ENCODE measurements at regions not wholly inside any gene's neighbourhood (a gene's known extent, or its start where the extent isn't known, plus 50 kb on each side); places are given as distances from the start of the nearest gene placed in this dataset.

GRCh38 chr2:7646661-7647060 lies 729.4 kb downstream of the RNF144A start:
- Histone ChIP-seq H3K4me2 (ENCODE audit: low read depth, low read length) (no peak overlapping the region), H3K4me3 (ENCODE audit: low read length) (no peak overlapping the region), H3K9ac (ENCODE audit: low read length) (no peak overlapping the region), H3F3A (ENCODE audit: insufficient read depth, low read length) (no peaks in the 10 kb centered on the region), H3K4me1 (ENCODE audit: low read length) (no peaks in the 10 kb centered on the region), H3K27me3 (replicated peaks; ENCODE audit: insufficient read depth, low read length) (no peaks in the 10 kb centered on the region), H2AFZ (ENCODE audit: low read length) (no peak overlapping the region), H3K36me3 (replicated peaks; ENCODE audit: insufficient read depth, low read length) (no peaks in the 10 kb centered on the region), H4K20me1 (ENCODE audit: insufficient read depth, low read length) (no peaks in the 10 kb centered on the region), H3K9me2 (replicated peaks; ENCODE audit: insufficient read depth, low read length) (no peaks in the 10 kb centered on the region), H3K79me2 (ENCODE audit: low read length) (no peaks in the 10 kb centered on the region), H3K27ac (ENCODE audit: low read length) (no peak overlapping the region), H3K9me3 (replicated peaks; ENCODE audit: insufficient read depth, low read length) (no peaks in the 10 kb centered on the region)
- TF ChIP-seq EZH2phosphoT487 (IDR thresholded peaks at IDR 0.05; ENCODE audit: low read length): no peak
- no peak for TF ChIP-seq CTCF (IDR thresholded peaks at IDR 0.05; ENCODE audit: low read length)
- TF ChIP-seq EZH2 (optimal IDR thresholded peaks at IDR 0.05; ENCODE audit: low read depth, low read length): no peak
- no peak for DNase-seq

GRCh38 chr2:7648221-7648795 lies 731.1 kb downstream of the RNF144A start:
- H3K27me3 ChIP-seq (replicated peaks; ENCODE audit: insufficient read depth, low read length): no peaks in the 10 kb centered on the region
- no peaks in the 10 kb centered on the region for H3K36me3 ChIP-seq (replicated peaks; ENCODE audit: insufficient read depth, low read length)
- H3K4me2 ChIP-seq (ENCODE audit: low read depth, low read length): no peak overlapping the region
- H3K27ac ChIP-seq (ENCODE audit: low read length): no peak overlapping the region
- H3K9ac ChIP-seq (ENCODE audit: low read length): no peak overlapping the region
- TF ChIP-seq EZH2 (optimal IDR thresholded peaks at IDR 0.05; ENCODE audit: low read depth, low read length) (no peak), EZH2phosphoT487 (IDR thresholded peaks at IDR 0.05; ENCODE audit: low read length) (no peak), CTCF (IDR thresholded peaks at IDR 0.05; ENCODE audit: low read length) (no peak)
- H3K79me2 ChIP-seq (ENCODE audit: low read length): no peaks in the 10 kb centered on the region
- no peaks in the 10 kb centered on the region for H3K9me3 ChIP-seq (replicated peaks; ENCODE audit: insufficient read depth, low read length)
- H3K4me1 ChIP-seq (ENCODE audit: low read length): no peaks in the 10 kb centered on the region
- no peaks in the 10 kb centered on the region for H3F3A ChIP-seq (ENCODE audit: insufficient read depth, low read length)
- H2AFZ ChIP-seq (ENCODE audit: low read length): no peak overlapping the region
- no peaks in the 10 kb centered on the region for H4K20me1 ChIP-seq (ENCODE audit: insufficient read depth, low read length)
- no peak for DNase-seq
- H3K9me2 ChIP-seq (replicated peaks; ENCODE audit: insufficient read depth, low read length): no peaks in the 10 kb centered on the region
- no peak overlapping the region for H3K4me3 ChIP-seq (ENCODE audit: low read length)

- H3K4me3 ChIP-seq (ENCODE audit: low read length): no peak overlapping the region
- no peak overlapping the region for H2AFZ ChIP-seq (ENCODE audit: low read length)
- no peaks in the 10 kb centered on the region for H3K9me2 ChIP-seq (replicated peaks; ENCODE audit: insufficient read depth, low read length)
- H3K9me3 ChIP-seq (replicated peaks; ENCODE audit: insufficient read depth, low read length): no peaks in the 10 kb centered on the region
- TF ChIP-seq EZH2 (optimal IDR thresholded peaks at IDR 0.05; ENCODE audit: low read depth, low read length): no peak
- TF ChIP-seq EZH2phosphoT487 (IDR thresholded peaks at IDR 0.05; ENCODE audit: low read length): no peak
- TF ChIP-seq CTCF (IDR thresholded peaks at IDR 0.05; ENCODE audit: low read length): no peak
- no peaks in the 10 kb centered on the region for H3F3A ChIP-seq (ENCODE audit: insufficient read depth, low read length)
- H3K4me1 ChIP-seq (ENCODE audit: low read length): no peaks in the 10 kb centered on the region
- H3K27me3 ChIP-seq (replicated peaks; ENCODE audit: insufficient read depth, low read length): no peaks in the 10 kb centered on the region
- no peaks in the 10 kb centered on the region for H4K20me1 ChIP-seq (ENCODE audit: insufficient read depth, low read length)
- no peak overlapping the region for H3K27ac ChIP-seq (ENCODE audit: low read length)
- no peak overlapping the region for H3K9ac ChIP-seq (ENCODE audit: low read length)
- no peaks in the 10 kb centered on the region for H3K79me2 ChIP-seq (ENCODE audit: low read length)
- DNase-seq: no peak
- no peak overlapping the region for H3K4me2 ChIP-seq (ENCODE audit: low read depth, low read length)
- H3K36me3 ChIP-seq (replicated peaks; ENCODE audit: insufficient read depth, low read length): no peaks in the 10 kb centered on the region
Measured at GRCh38 chr2:7649461-7650228, 732.4 kb downstream of the RNF144A start.
